GM12875 (cell line): ENCODE measurements at regions not wholly inside any gene's neighbourhood (a gene's known extent, or its start where the extent isn't known, plus 50 kb on each side); places are given as distances from the start of the nearest gene placed in this dataset.

ENCODE experiments used
- H3K4me3 ChIP-seq: one replicate; pipeline ENCODE4 v1.5.1; 2011; ENCODE audit warnings: low read depth, low read length, control low read depth
- TF ChIP-seq, protein P1 (sequence below): IDR thresholded peaks from 2 replicates; pipeline ENCODE4 v1.5.1; 2011; ENCODE audit warnings: low read depth, mild to moderate bottlenecking, control low read depth, inconsistent platforms, low read length, moderate library complexity, borderline replicate concordance; ENCODE audit not compliant: insufficient read depth

DNA sequence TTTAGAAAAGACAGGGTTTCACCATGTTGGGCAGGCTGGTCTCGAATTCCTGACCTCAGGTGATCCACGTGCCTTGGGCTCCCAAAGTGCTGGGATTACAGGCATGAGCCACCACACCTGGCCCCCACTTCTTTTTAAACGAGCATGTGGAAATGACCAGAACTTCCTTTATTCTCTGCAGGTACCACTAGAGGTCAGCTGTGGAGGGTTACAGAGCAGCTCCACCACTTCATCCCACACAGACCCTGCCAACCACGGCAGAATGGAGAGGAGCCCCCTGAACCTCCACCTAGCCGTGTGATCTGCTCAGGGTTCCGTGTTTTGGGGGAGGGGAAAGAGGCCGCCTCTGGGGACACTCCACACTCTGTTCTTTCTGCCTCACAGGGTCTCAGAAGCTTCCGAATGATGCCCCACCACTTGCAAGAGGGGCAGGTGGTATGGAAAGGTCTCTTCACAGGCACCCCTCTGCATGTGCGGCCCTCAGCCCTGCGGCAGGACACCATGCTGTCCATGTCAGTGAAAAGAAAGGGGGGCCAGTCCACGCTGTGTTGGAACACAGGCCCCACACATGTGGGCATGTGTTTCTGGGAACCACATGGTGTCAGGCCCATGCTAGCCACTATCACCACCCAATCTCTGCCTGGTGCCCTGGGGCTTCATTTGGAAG is 465.0 kb downstream of the TSHZ3 start:
- no peak overlapping the region for H3K4me3 ChIP-seq
- TF ChIP-seq, protein P1, sequence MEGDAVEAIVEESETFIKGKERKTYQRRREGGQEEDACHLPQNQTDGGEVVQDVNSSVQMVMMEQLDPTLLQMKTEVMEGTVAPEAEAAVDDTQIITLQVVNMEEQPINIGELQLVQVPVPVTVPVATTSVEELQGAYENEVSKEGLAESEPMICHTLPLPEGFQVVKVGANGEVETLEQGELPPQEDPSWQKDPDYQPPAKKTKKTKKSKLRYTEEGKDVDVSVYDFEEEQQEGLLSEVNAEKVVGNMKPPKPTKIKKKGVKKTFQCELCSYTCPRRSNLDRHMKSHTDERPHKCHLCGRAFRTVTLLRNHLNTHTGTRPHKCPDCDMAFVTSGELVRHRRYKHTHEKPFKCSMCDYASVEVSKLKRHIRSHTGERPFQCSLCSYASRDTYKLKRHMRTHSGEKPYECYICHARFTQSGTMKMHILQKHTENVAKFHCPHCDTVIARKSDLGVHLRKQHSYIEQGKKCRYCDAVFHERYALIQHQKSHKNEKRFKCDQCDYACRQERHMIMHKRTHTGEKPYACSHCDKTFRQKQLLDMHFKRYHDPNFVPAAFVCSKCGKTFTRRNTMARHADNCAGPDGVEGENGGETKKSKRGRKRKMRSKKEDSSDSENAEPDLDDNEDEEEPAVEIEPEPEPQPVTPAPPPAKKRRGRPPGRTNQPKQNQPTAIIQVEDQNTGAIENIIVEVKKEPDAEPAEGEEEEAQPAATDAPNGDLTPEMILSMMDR, result no peak

DNA sequence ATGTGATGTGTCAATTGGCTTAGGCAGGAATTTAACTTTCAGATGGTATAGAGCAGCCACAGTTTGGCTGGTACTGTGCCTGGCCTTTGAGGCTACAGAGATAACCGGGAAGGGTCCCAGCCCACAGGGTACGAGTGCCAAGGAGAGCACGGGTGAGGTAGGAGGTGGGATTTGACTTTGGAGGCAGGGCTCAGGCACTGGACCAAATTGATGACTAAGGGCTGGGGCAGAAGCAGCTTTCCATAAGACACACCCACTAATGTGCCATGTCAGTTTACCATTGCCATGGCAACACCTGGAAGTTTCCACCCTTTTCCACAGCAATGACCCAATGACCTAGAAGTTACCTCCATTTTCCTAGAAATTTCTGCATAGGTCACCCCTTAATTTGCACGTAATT is 466.2 kb downstream of the TSHZ3 start:
- H3K4me3 ChIP-seq, result no peak overlapping the region
- TF ChIP-seq, protein P1, result no peak

DNA sequence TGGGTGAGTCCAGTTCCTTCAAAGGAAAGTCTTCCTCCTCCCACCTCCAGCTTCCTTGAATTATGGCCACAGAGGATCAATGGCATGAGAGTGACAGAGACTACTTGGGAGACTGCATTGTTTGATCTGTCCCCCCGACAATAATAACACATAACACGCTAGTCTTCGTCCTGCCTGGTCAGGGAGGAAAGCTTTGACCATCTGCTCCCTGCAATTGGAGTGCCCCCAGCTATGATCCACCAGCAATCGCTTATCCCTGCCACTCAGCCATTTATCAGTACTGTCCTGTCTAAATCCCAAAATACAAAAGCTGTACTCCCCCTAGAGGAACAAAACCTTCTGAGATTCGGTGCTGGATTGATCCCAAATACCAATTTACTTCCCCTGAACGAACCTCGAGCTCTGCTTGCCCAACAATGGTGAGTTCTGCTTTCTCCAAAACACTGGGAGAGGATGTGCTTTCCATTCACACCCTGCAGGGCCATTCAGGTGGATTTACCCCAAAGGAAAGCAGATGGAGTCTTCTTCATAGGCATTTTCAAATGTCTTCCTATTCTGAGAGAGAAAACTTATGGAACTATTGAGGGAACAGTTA is 466.7 kb downstream of the TSHZ3 start:
- TF ChIP-seq, protein P1, result no peak
- no peak overlapping the region for H3K4me3 ChIP-seq

DNA sequence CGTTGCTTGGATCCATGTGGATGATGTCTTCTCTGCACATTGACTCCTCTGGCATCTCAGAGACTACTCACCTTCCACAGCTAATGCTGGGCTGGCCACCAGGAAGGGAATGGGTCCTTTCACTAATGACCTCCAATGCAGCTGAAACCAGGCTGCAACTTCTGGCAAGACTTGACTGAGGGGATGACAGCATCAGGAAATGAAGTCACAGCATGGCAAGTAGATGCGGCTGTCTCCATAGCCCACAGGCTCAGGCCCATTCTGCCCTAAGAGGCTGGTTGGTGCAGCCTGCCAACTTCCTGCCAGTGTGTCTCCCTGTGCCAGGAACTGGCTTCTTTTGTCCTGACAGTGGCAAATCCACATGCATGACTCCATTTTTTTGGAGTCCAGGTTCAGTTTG is 467.3 kb downstream of the TSHZ3 start:
- H3K4me3 ChIP-seq, result no peak overlapping the region
- TF ChIP-seq, protein P1, result no peak

DNA sequence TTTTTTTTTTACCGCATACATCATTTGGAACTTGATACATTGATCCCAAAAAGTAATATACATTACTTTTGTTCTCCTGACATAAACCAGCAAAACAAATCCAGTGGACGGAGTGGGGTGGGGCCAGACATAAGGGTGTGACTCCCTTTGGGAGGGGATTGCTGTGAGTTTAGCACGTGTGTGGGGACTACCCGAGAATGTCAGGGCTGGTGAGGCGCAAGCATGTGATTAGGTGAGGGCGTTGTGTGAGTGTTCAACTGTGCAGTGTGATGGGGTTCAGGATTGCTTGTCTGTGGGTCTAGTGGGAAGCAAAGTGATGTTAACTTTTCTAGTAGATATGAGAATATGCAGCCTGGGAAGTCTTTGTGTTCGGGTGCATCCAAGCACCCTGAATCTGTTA is 468.0 kb downstream of the TSHZ3 start:
- no peak overlapping the region for H3K4me3 ChIP-seq
- TF ChIP-seq, protein P1, result no peak

DNA sequence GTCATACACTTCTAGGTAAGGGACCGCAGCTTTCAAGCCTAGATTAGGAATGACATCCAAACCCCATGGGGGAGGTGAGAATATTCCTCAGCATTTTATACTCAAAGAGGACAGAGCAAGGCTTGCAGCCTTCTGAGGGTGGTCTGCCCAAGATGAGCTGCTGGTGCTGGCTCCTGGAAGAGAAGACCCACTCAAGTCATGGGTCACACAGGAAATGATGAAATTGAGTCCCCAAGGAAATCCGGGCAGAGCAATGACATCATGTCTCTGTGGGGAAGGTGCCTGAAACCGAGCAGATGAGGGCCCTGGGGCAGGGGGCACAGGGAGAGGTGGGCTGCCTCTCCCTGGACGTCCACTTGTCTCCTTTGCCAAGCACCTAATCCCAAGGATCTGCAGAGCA is 468.7 kb downstream of the TSHZ3 start:
- TF ChIP-seq, protein P1, result no peak
- no peak overlapping the region for H3K4me3 ChIP-seq

DNA sequence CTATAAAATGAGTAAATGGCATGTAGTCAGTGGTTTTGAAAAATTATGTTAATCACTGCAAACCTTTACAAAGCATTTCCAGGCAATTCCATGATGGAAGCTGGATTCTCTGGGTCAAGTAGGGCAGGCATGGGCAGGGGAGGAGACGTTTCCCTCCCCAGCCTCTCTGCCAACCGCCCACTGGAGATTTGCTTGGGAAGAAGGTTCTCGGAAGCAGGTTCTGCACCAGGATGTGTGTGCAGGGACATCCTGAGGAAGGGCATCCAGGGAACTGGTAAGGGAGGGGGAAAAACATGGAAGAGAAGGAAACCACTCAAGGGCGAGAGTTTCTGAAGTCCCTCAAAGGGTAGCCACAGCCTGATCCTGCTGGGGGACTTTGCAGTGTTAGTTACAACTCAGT is 469.1 kb downstream of the TSHZ3 start:
- no peak overlapping the region for H3K4me3 ChIP-seq
- TF ChIP-seq, protein P1, result no peak
